OCI-LY7 (cell line): ENCODE measurements at regions not wholly inside any gene's neighbourhood (a gene's known extent, or its start where the extent isn't known, plus 50 kb on each side); places are given as distances from the start of the nearest gene placed in this dataset.

ENCODE experiments used
- BruUV-seq: library from RNA; stranded (reverse); fragments of 400-500 nt; replicated peaks from 2 replicates; lab custom pipeline; 2021; lab: Mats Ljungman, UMichigan
- CTCF ChIA-PET: fragments of 300-600 bp; sonication (Branson Sonifier 250); formaldehyde crosslinking; loops from one replicate; lab custom pipeline; 2022; ENCODE audit warnings: antibody characterized with exemption; ENCODE audit not compliant: unreplicated experiment; lab: Charles Lee
- POLR2A ChIA-PET: fragments of 300-600 bp; sonication (Branson Sonifier 250); formaldehyde crosslinking; loops from one replicate; lab custom pipeline; 2022; ENCODE audit warnings: antibody characterized with exemption; lab: Charles Lee
- DNase-seq: peaks from one replicate; pipeline ENCODE4 v3.0.0-alpha.2; 2015; ENCODE audit warnings: low spot score
- H2AFZ ChIP-seq: fragments of 200-600 bp; sonication (generic), shearing (Covaris generic); 2 replicates; pipeline ENCODE4 v1.6.1; 2014; ENCODE audit warnings: mild to moderate bottlenecking, antibody characterized with exemption, low read length, moderate library complexity
- H3K27ac ChIP-seq: fragments of 200-600 bp; sonication (generic); 2 replicates; pipeline ENCODE4 v1.5.1; 2014; ENCODE audit warnings: mixed run types, low read depth, mild to moderate bottlenecking, moderate library complexity, low read length, inconsistent platforms; ENCODE audit not compliant: poor library complexity, severe bottlenecking
- H3K36me3 ChIP-seq: fragments of 200-600 bp; sonication (generic); 2 replicates; pipeline ENCODE4 v1.6.1; 2014; ENCODE audit warnings: mild to moderate bottlenecking, antibody characterized with exemption, low read length, moderate library complexity, mixed read lengths; ENCODE audit not compliant: insufficient read depth
- H3K4me1 ChIP-seq: fragments of 200-600 bp; sonication (generic); 2 replicates; pipeline ENCODE4 v1.5.1; 2014; ENCODE audit warnings: mild to moderate bottlenecking, low read length; ENCODE audit not compliant: insufficient read depth, poor library complexity, severe bottlenecking
- H3K4me2 ChIP-seq: fragments of 200-600 bp; sonication (generic); 2 replicates; pipeline ENCODE4 v1.6.1; 2014; ENCODE audit warnings: mild to moderate bottlenecking, low read length
- H3K4me3 ChIP-seq: fragments of 200-600 bp; sonication (generic); 2 replicates; pipeline ENCODE4 v1.5.1; 2014; ENCODE audit warnings: mild to moderate bottlenecking, low read depth, low read length; ENCODE audit not compliant: poor library complexity, severe bottlenecking
- H3K79me2 ChIP-seq: fragments of 200-600 bp; sonication (generic); 2 replicates; pipeline ENCODE4 v1.6.1; 2016; ENCODE audit warnings: low read depth, mild to moderate bottlenecking, low read length, moderate library complexity, mixed read lengths; ENCODE audit not compliant: insufficient read depth
- H3K9me2 ChIP-seq: fragments of 200-600 bp; sonication (generic); 2 replicates; pipeline ENCODE4 v1.6.1; 2016; ENCODE audit warnings: mild to moderate bottlenecking, low read length, mixed read lengths; ENCODE audit not compliant: insufficient read depth
- H3K9me3 ChIP-seq: fragments of 200-600 bp; sonication (generic); 2 replicates; pipeline ENCODE4 v1.6.1; 2014; ENCODE audit warnings: mild to moderate bottlenecking, mixed run types, low read length, mixed read lengths
- H4K20me1 ChIP-seq: fragments of 200-600 bp; sonication (generic); 2 replicates; pipeline ENCODE4 v1.6.1; 2014; ENCODE audit warnings: mild to moderate bottlenecking, antibody characterized with exemption, low read length, moderate library complexity, mixed read lengths; ENCODE audit not compliant: insufficient read depth
- CTCF ChIP-seq: fragments of 200-600 bp; sonication (generic); conservative IDR thresholded peaks from 2 replicates; pipeline ENCODE4 v1.5.1; 2014; ENCODE audit warnings: mild to moderate bottlenecking, antibody characterized with exemption, low read length, moderate library complexity, mixed read lengths
- EZH2phosphoT487 ChIP-seq: fragments of 200-600 bp; sonication (generic); IDR thresholded peaks from 2 replicates; pipeline ENCODE4 v1.6.1; 2018; ENCODE audit warnings: low read depth, borderline replicate concordance, mild to moderate bottlenecking, mixed run types, antibody characterized with exemption, low read length, moderate library complexity, mixed read lengths
- intact Hi-C: fragments of 100-400 bp; cut with micrococcal nuclease; formaldehyde crosslinking; loops from one replicate; pipeline ENCODE4 v1.10.0; 2022; ENCODE audit not compliant: unreplicated experiment

GRCh38 chr3:184443831-184444230 lies 64.0 kb downstream of the CHRD start:
- no peaks in the 10 kb centered on the region for H3K4me1 ChIP-seq
- CTCF ChIA-PET, result no interaction called here

GRCh38 chr3:184448321-184449160 lies 68.7 kb downstream of the CHRD start:
- no peaks in the 10 kb centered on the region for H3K9me2 ChIP-seq
- no peak overlapping the region for H3K4me3 ChIP-seq
- H3K9me3 ChIP-seq, result no peaks in the 10 kb centered on the region
- H3K36me3 ChIP-seq, result no peaks in the 10 kb centered on the region
- ChIA-PET POLR2A (interaction anchor here (0.6 to 1.2 kb wide), 3 partner anchors 13 to 976 kb away, joined by 3 to 7 read pairs (median 3); no protein-coding TSS in a partner anchor), CTCF (no interaction called here)
- no peak for TF ChIP-seq EZH2phosphoT487
- H3K4me1 ChIP-seq, result no peaks in the 10 kb centered on the region
- DNase-seq, result no peak
- H3K27ac ChIP-seq, result no peak overlapping the region
- H4K20me1 ChIP-seq, result no peaks in the 10 kb centered on the region
- H2AFZ ChIP-seq, result no peak overlapping the region
- no peaks in the 10 kb centered on the region for H3K79me2 ChIP-seq
- no TSS peak for BruUV-seq
- intact Hi-C loops, result no loop called here
- H3K4me2 ChIP-seq, result no peak overlapping the region

More at GRCh38 chr3:184443831-184444230, 64.0 kb downstream of the CHRD start:
- H4K20me1 ChIP-seq, result no peaks in the 10 kb centered on the region
- no peak for DNase-seq
- no peaks in the 10 kb centered on the region for H3K9me3 ChIP-seq
- no peak overlapping the region for H3K4me3 ChIP-seq
- no TSS peak for BruUV-seq
- H3K79me2 ChIP-seq, result no peaks in the 10 kb centered on the region
- no peak overlapping the region for H2AFZ ChIP-seq
- POLR2A ChIA-PET, result interaction anchor here (0.6 to 0.7 kb wide), 2 partner anchors 164 to 371 kb away, joined by 3 read pairs; no protein-coding TSS in a partner anchor
- TF ChIP-seq CTCF (no peak), EZH2phosphoT487 (no peak)
- intact Hi-C loops, result no loop called here
- H3K9me2 ChIP-seq, result no peaks in the 10 kb centered on the region
- no peaks in the 10 kb centered on the region for H3K36me3 ChIP-seq
- no peak overlapping the region for H3K27ac ChIP-seq
- no peak overlapping the region for H3K4me2 ChIP-seq

DNA sequence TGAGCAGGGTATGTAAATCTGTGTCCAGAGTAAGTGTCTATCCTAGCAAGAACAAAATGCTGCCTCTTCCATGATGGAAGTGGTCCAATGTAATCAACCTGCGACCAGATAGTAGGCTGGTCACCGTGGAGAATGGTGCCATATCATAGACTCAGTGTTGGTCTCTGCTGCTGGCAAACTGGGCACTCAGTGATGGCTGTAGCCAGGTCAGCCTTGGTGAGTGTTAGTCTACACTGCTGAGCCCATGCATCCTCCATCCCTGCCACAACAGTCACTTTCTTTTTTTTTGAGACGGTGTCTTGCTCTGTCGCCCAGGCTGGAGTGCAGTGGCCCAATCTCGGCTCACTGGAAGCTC lies 69.3 kb downstream of the CHRD start:
- Histone ChIP-seq H3K4me2 (no peak overlapping the region), H2AFZ (no peak overlapping the region), H3K9me3 (no peaks in the 10 kb centered on the region), H3K27ac (no peak overlapping the region), H3K4me3 (no peak overlapping the region), H3K79me2 (no peaks in the 10 kb centered on the region), H3K9me2 (no peaks in the 10 kb centered on the region), H3K36me3 (no peaks in the 10 kb centered on the region), H4K20me1 (no peaks in the 10 kb centered on the region), H3K4me1 (no peaks in the 10 kb centered on the region)
- no TSS peak for BruUV-seq
- DNase-seq, result no peak
- no peak for TF ChIP-seq EZH2phosphoT487
- TF ChIP-seq CTCF, result no peak
- CTCF ChIA-PET, result no interaction called here
- intact Hi-C loops, result no loop called here
- POLR2A ChIA-PET, result no interaction called here
